NCI-H69 (cell line): ENCODE measurements at regions not wholly inside any gene's neighbourhood (a gene's known extent, or its start where the extent isn't known, plus 50 kb on each side); places are given as distances from the start of the nearest gene placed in this dataset.
"Not testable (repeated sequence)": the region's sequence is repeated elsewhere in the genome, so short reads cannot be mapped to it uniquely, and the experiment has no call there.

Source experiments
- DNase-seq: peaks from one replicate; lab custom pipeline; 2025; lab: John Stamatoyannopoulos, UW

- no peak for DNase-seq
Measured at GRCh38 chr21:38912789-38913119, 107.0 kb downstream of the ETS2 start.

GRCh38 chr21:38912102-38912629 lies 106.4 kb downstream of the ETS2 start:
- no peak for DNase-seq

- DNase-seq: no peak
Measured at GRCh38 chr21:38911484-38912101, 105.9 kb downstream of the ETS2 start.

GRCh38 chr21:38910390-38911067 lies 104.8 kb downstream of the ETS2 start:
- peak; percentile 21 for DNase-seq

GRCh38 chr21:38909929-38910328 lies 104.2 kb downstream of the ETS2 start:
- no peak for DNase-seq

GRCh38 chr21:38909109-38909508 lies 103.4 kb downstream of the ETS2 start:
- DNase-seq: no peak

GRCh38 chr21:38908537-38908936 lies 102.8 kb downstream of the ETS2 start:
- DNase-seq: no peak

GRCh38 chr21:38905752-38906151 lies 100.0 kb downstream of the ETS2 start:
- no peak for DNase-seq

- no peak for DNase-seq
Measured at GRCh38 chr21:38905328-38905727, 99.6 kb downstream of the ETS2 start.

- DNase-seq: no peak
Measured at GRCh38 chr21:38903690-38904139, 98.0 kb downstream of the ETS2 start.

GRCh38 chr21:38902608-38903445 lies 97.1 kb downstream of the ETS2 start:
- no peak for DNase-seq

- DNase-seq: no peak
Measured at GRCh38 chr21:38900499-38900898, 94.8 kb downstream of the ETS2 start.

GRCh38 chr21:38899985-38900384 lies 94.3 kb downstream of the ETS2 start:
- not testable (repeated sequence) for DNase-seq

- no peak for DNase-seq
Measured at GRCh38 chr21:38899277-38899947, 93.7 kb downstream of the ETS2 start.

- no peak for DNase-seq
Measured at GRCh38 chr21:38898422-38899096, 92.8 kb downstream of the ETS2 start.

- peak; percentile 9 for DNase-seq
Measured at GRCh38 chr21:38897532-38898421, 92.0 kb downstream of the ETS2 start.

- no peak for DNase-seq
Measured at GRCh38 chr21:38894899-38895298, 89.2 kb downstream of the ETS2 start.

GRCh38 chr21:38888991-38889561 lies 83.3 kb downstream of the ETS2 start:
- no peak for DNase-seq

- no peak for DNase-seq
Measured at GRCh38 chr21:38887749-38888148, 82.0 kb downstream of the ETS2 start.

- no peak for DNase-seq
Measured at GRCh38 chr21:38887062-38887686, 81.4 kb downstream of the ETS2 start.
